Stimulated activated naive B cell treated with anti-CD40 and anti-IgM and Interleukin-4, amounts not matched to agents 10 μg/mL and 1 μg/mL and 100 μg/mL, for 72 hours (primary cell): ENCODE measurements at regions not wholly inside any gene's neighbourhood (a gene's known extent, or its start where the extent isn't known, plus 50 kb on each side); places are given as distances from the start of the nearest gene placed in this dataset.
A peak's percentile ranks its signal among the peaks of the same experiment; 100 is the strongest.
"Not testable (repeated sequence)": the region's sequence is repeated elsewhere in the genome, so short reads cannot be mapped to it uniquely, and the experiment has no call there.

Experiments used
- ATAC-seq, 2 donors: fragments of 150-1000 bp; cut with Tn5 transposase; replicated peaks; 2 replicates each; pipeline ENCODE4 v1.10.0; 2021; ENCODE audit warnings: moderate library complexity in 1 of 2
- DNase-seq: peaks from one replicate; pipeline ENCODE4 v3.0.0; 2021
- H3K27ac Mint-ChIP-seq: one replicate; pipeline ENCODE4 v1.8.0; 2022; ENCODE audit warnings: mild to moderate bottlenecking, mixed read lengths
- H3K27me3 Mint-ChIP-seq, 2 donors: one replicate each; pipeline ENCODE4 v1.8.0; 2022; ENCODE audit warnings: mixed read lengths in 2 of 2
- H3K36me3 Mint-ChIP-seq, 2 donors: one replicate each; pipeline ENCODE4 v1.8.0; 2022; ENCODE audit warnings: mixed read lengths in 2 of 2, mild to moderate bottlenecking in 1 of 2
- H3K4me1 Mint-ChIP-seq, 2 donors: one replicate each; pipeline ENCODE4 v1.8.0; 2022; ENCODE audit warnings: mixed read lengths in 2 of 2, mild to moderate bottlenecking in 1 of 2
- H3K4me3 Mint-ChIP-seq, 2 donors: one replicate each; pipeline ENCODE4 v1.8.0; 2022; ENCODE audit warnings: mild to moderate bottlenecking in 2 of 2, mixed read lengths in 2 of 2, moderate library complexity in 1 of 2
- H3K9me3 Mint-ChIP-seq, 2 donors: one replicate each; pipeline ENCODE4 v1.8.0; 2022; ENCODE audit warnings: mixed read lengths in 2 of 2, mild to moderate bottlenecking in 1 of 2

- DNase-seq (no peak), ATAC-seq (no peak)
- Mint-ChIP-seq H3K9me3 (peaks cover 4 to 10% of the 10 kb centered on the region in 2 donors), H3K36me3 (no peaks in the 10 kb centered on the region), H3K4me1 (no peaks in the 10 kb centered on the region), H3K27ac (no peak overlapping the region), H3K4me3 (no peak overlapping the region), H3K27me3 (no peaks in the 10 kb centered on the region)
These were observed 124.5 kb downstream of the AHR start for GRCh38 chr7:17422966-17423365.

- no peak overlapping the region for H3K27ac Mint-ChIP-seq
- no peaks in the 10 kb centered on the region for H3K27me3 Mint-ChIP-seq
- peaks cover 0 to 3% of the 10 kb centered on the region in 2 donors for H3K36me3 Mint-ChIP-seq
- H3K4me3 Mint-ChIP-seq = no peak overlapping the region
- DNase-seq (no peak), ATAC-seq (no peak)
- H3K9me3 Mint-ChIP-seq = peaks cover 10 to 14% of the 10 kb centered on the region in 2 donors
- no peaks in the 10 kb centered on the region for H3K4me1 Mint-ChIP-seq
These were observed 129.5 kb downstream of the AHR start for GRCh38 chr7:17427924-17428323.

- Mint-ChIP-seq H3K9me3 (peaks cover 10 to 14% of the 10 kb centered on the region in 2 donors), H3K36me3 (peaks cover 0 to 3% of the 10 kb centered on the region in 2 donors), H3K27me3 (no peaks in the 10 kb centered on the region), H3K4me1 (no peaks in the 10 kb centered on the region), H3K27ac (no peak overlapping the region), H3K4me3 (no peak overlapping the region)
- DNase-seq (no peak), ATAC-seq (no peak)
These were observed 131.1 kb downstream of the AHR start for GRCh38 chr7:17429579-17429978.

GRCh38 chr7:17432793-17433192, 134.3 kb downstream of the AHR start:
- no peak overlapping the region for H3K27ac Mint-ChIP-seq
- DNase-seq = no peak
- ATAC-seq = no peak
- no peaks in the 10 kb centered on the region for H3K27me3 Mint-ChIP-seq
- peaks cover 0 to 3% of the 10 kb centered on the region in 2 donors for H3K36me3 Mint-ChIP-seq
- no peak overlapping the region for H3K4me3 Mint-ChIP-seq
- peaks cover 6 to 7% of the 10 kb centered on the region in 2 donors for H3K9me3 Mint-ChIP-seq
- no peaks in the 10 kb centered on the region for H3K4me1 Mint-ChIP-seq

GRCh38 chr7:17434191-17434590, 135.7 kb downstream of the AHR start:
- Mint-ChIP-seq H3K4me3 (no peak overlapping the region), H3K36me3 (no peaks in the 10 kb centered on the region), H3K4me1 (peaks cover 0 to 7% of the 10 kb centered on the region in 2 donors), H3K27me3 (no peaks in the 10 kb centered on the region), H3K27ac (no peak overlapping the region), H3K9me3 (peaks cover 0 to under 1% of the 10 kb centered on the region in 2 donors)
- ATAC-seq (no peak), DNase-seq (no peak)

GRCh38 chr7:17434841-17435692, 136.6 kb downstream of the AHR start:
- Mint-ChIP-seq H3K27me3 (no peaks in the 10 kb centered on the region), H3K9me3 (no peaks in the 10 kb centered on the region), H3K27ac (no peak overlapping the region), H3K36me3 (peaks cover 0 to 1% of the 10 kb centered on the region in 2 donors), H3K4me3 (no peak overlapping the region), H3K4me1 (peaks cover 3 to 7% of the 10 kb centered on the region in 2 donors)
- ATAC-seq (no peak), DNase-seq (no peak)

- Mint-ChIP-seq H3K9me3 (peaks cover 5 to 8% of the 10 kb centered on the region in 2 donors), H3K36me3 (peaks cover 3 to 4% of the 10 kb centered on the region in 2 donors), H3K27me3 (no peaks in the 10 kb centered on the region), H3K4me1 (peaks cover 3 to 7% of the 10 kb centered on the region in 2 donors), H3K27ac (no peak overlapping the region), H3K4me3 (no peak overlapping the region)
- no peak for ATAC-seq
- no peak for DNase-seq
These were observed 137.7 kb downstream of the AHR start for GRCh38 chr7:17436126-17436525.

GRCh38 chr7:17437586-17437985, 139.1 kb downstream of the AHR start:
- peaks cover 3 to 4% of the 10 kb centered on the region in 2 donors for H3K36me3 Mint-ChIP-seq
- no peak for ATAC-seq
- peaks cover 3 to 7% of the 10 kb centered on the region in 2 donors for H3K4me1 Mint-ChIP-seq
- H3K27me3 Mint-ChIP-seq = no peaks in the 10 kb centered on the region
- H3K4me3 Mint-ChIP-seq = no peak overlapping the region
- H3K27ac Mint-ChIP-seq = no peak overlapping the region
- DNase-seq = no peak
- H3K9me3 Mint-ChIP-seq = peaks cover 5 to 9% of the 10 kb centered on the region in 2 donors

- not testable (repeated sequence) for H3K9me3 Mint-ChIP-seq, ATAC-seq, H3K4me3 Mint-ChIP-seq, DNase-seq, H3K4me1 Mint-ChIP-seq, H3K36me3 Mint-ChIP-seq, H3K27me3 Mint-ChIP-seq
- H3K27ac Mint-ChIP-seq = peak overlapping the region; percentile 2
These were observed 141.8 kb downstream of the AHR start for GRCh38 chr7:17440025-17440784.

GRCh38 chr7:17440831-17441230, 142.4 kb downstream of the AHR start:
- Mint-ChIP-seq H3K27me3 (peaks cover 0 to 4% of the 10 kb centered on the region in 2 donors), H3K4me3 (no peak overlapping the region), H3K36me3 (peaks cover 3 to 4% of the 10 kb centered on the region in 2 donors), H3K9me3 (peaks cover 5 to 9% of the 10 kb centered on the region in 2 donors), H3K27ac (no peak overlapping the region), H3K4me1 (peaks cover 3 to 7% of the 10 kb centered on the region in 2 donors)
- no peak for ATAC-seq
- DNase-seq = no peak

GRCh38 chr7:17441557-17441956, 143.1 kb downstream of the AHR start:
- peaks cover 3 to 7% of the 10 kb centered on the region in 2 donors for H3K4me1 Mint-ChIP-seq
- H3K9me3 Mint-ChIP-seq = peaks cover 5 to 9% of the 10 kb centered on the region in 2 donors
- no peak for DNase-seq
- H3K27ac Mint-ChIP-seq = no peak overlapping the region
- no peak for ATAC-seq
- H3K36me3 Mint-ChIP-seq = peaks cover 3 to 4% of the 10 kb centered on the region in 2 donors
- peaks cover 0 to 4% of the 10 kb centered on the region in 2 donors for H3K27me3 Mint-ChIP-seq
- no peak overlapping the region for H3K4me3 Mint-ChIP-seq

GRCh38 chr7:17444151-17444550, 145.7 kb downstream of the AHR start:
- H3K36me3 Mint-ChIP-seq = peaks cover 5 to 16% of the 10 kb centered on the region in 2 donors
- H3K4me3 Mint-ChIP-seq = no peak overlapping the region
- H3K27ac Mint-ChIP-seq = no peak overlapping the region
- no peak for ATAC-seq
- DNase-seq = no peak
- peaks cover 4 to 10% of the 10 kb centered on the region in 2 donors for H3K27me3 Mint-ChIP-seq
- peaks cover under 1 to 3% of the 10 kb centered on the region in 2 donors for H3K4me1 Mint-ChIP-seq
- H3K9me3 Mint-ChIP-seq = peaks cover 19 to 25% of the 10 kb centered on the region in 2 donors

- peaks cover 19 to 25% of the 10 kb centered on the region in 2 donors for H3K9me3 Mint-ChIP-seq
- H3K36me3 Mint-ChIP-seq = peaks cover 4 to 16% of the 10 kb centered on the region in 2 donors
- ATAC-seq = no peak
- H3K27me3 Mint-ChIP-seq = peaks cover 4 to 10% of the 10 kb centered on the region in 2 donors
- H3K4me1 Mint-ChIP-seq = peaks cover 0 to under 1% of the 10 kb centered on the region in 2 donors
- no peak overlapping the region for H3K4me3 Mint-ChIP-seq
- no peak overlapping the region for H3K27ac Mint-ChIP-seq
- DNase-seq = no peak
These were observed 146.2 kb downstream of the AHR start for GRCh38 chr7:17444673-17445072.

GRCh38 chr7:17446340-17446739, 147.9 kb downstream of the AHR start:
- no peak for ATAC-seq
- H3K27me3 Mint-ChIP-seq = peaks cover 4 to 10% of the 10 kb centered on the region in 2 donors
- H3K4me3 Mint-ChIP-seq = no peak overlapping the region

More at GRCh38 chr7:17446340-17446739, 147.9 kb downstream of the AHR start:
- H3K9me3 Mint-ChIP-seq = peaks cover 15 to 16% of the 10 kb centered on the region in 2 donors
- no peak for DNase-seq
- H3K36me3 Mint-ChIP-seq = peaks cover 1 to 11% of the 10 kb centered on the region in 2 donors
- H3K27ac Mint-ChIP-seq = no peak overlapping the region
- H3K4me1 Mint-ChIP-seq = no peaks in the 10 kb centered on the region
